ENCODE measurements at regions not wholly inside any gene's neighbourhood (a gene's known extent, or its start where the extent isn't known, plus 50 kb on each side); places are given as distances from the start of the nearest gene placed in this dataset.

- DNase-seq (ENCODE audit: low read depth) = no peak
- TF ChIP-seq CTCF (IDR thresholded peaks at IDR 0.05; ENCODE audit: low read depth, low read length) = no peak
- TF ChIP-seq MYC (IDR thresholded peaks at IDR 0.05; ENCODE audit: low read depth, low read length) = no peak
- TF ChIP-seq POLR2A (IDR thresholded peaks at IDR 0.05; ENCODE audit: extremely low read depth, insufficient read length) = no peak
- no peak for TF ChIP-seq MAX (IDR thresholded peaks at IDR 0.05; ENCODE audit: low read depth, low read length)
- no peak overlapping the region for H3K4me3 ChIP-seq (ENCODE audit: low read depth, low read length)
Observed at GRCh38 chr15:46933332-46933731, 784.0 kb upstream of the SEMA6D start.

- DNase-seq (ENCODE audit: low read depth) = no peak
- TF ChIP-seq POLR2A (IDR thresholded peaks at IDR 0.05; ENCODE audit: extremely low read depth, insufficient read length) (no peak), MAX (IDR thresholded peaks at IDR 0.05; ENCODE audit: low read depth, low read length) (no peak), CTCF (IDR thresholded peaks at IDR 0.05; ENCODE audit: low read depth, low read length) (no peak), MYC (IDR thresholded peaks at IDR 0.05; ENCODE audit: low read depth, low read length) (no peak)
- no peak overlapping the region for H3K4me3 ChIP-seq (ENCODE audit: low read depth, low read length)
Observed at GRCh38 chr15:46934851-46935250, 782.5 kb upstream of the SEMA6D start.

- no peak for DNase-seq (ENCODE audit: low read depth)
- no peak overlapping the region for H3K4me3 ChIP-seq (ENCODE audit: low read depth, low read length)
- TF ChIP-seq CTCF (IDR thresholded peaks at IDR 0.05; ENCODE audit: low read depth, low read length) = no peak
- no peak for TF ChIP-seq MYC (IDR thresholded peaks at IDR 0.05; ENCODE audit: low read depth, low read length)
- TF ChIP-seq MAX (IDR thresholded peaks at IDR 0.05; ENCODE audit: low read depth, low read length) = no peak
- TF ChIP-seq POLR2A (IDR thresholded peaks at IDR 0.05; ENCODE audit: extremely low read depth, insufficient read length) = no peak
Observed at GRCh38 chr15:46938169-46938568, 779.1 kb upstream of the SEMA6D start.

- DNase-seq (ENCODE audit: low read depth) = no peak
- no peak for TF ChIP-seq CTCF (IDR thresholded peaks at IDR 0.05; ENCODE audit: low read depth, low read length)
- no peak for TF ChIP-seq MAX (IDR thresholded peaks at IDR 0.05; ENCODE audit: low read depth, low read length)
- no peak for TF ChIP-seq MYC (IDR thresholded peaks at IDR 0.05; ENCODE audit: low read depth, low read length)
- TF ChIP-seq POLR2A (IDR thresholded peaks at IDR 0.05; ENCODE audit: extremely low read depth, insufficient read length) = no peak
- H3K4me3 ChIP-seq (ENCODE audit: low read depth, low read length) = no peak overlapping the region
Observed at GRCh38 chr15:46941241-46941640, 776.1 kb upstream of the SEMA6D start.

GRCh38 chr15:46946953-46947352 is 770.4 kb upstream of the SEMA6D start:
- no peak for DNase-seq (ENCODE audit: low read depth)
- TF ChIP-seq POLR2A (IDR thresholded peaks at IDR 0.05; ENCODE audit: extremely low read depth, insufficient read length) = no peak
- TF ChIP-seq CTCF (IDR thresholded peaks at IDR 0.05; ENCODE audit: low read depth, low read length) = no peak
- TF ChIP-seq MAX (IDR thresholded peaks at IDR 0.05; ENCODE audit: low read depth, low read length) = no peak
- TF ChIP-seq MYC (IDR thresholded peaks at IDR 0.05; ENCODE audit: low read depth, low read length) = no peak

GRCh38 chr15:46955576-46955975 is 761.7 kb upstream of the SEMA6D start:
- H3K4me3 ChIP-seq (ENCODE audit: low read depth, low read length) = no peak overlapping the region
- DNase-seq (ENCODE audit: low read depth) = peak; percentile 1
- TF ChIP-seq CTCF (IDR thresholded peaks at IDR 0.05; ENCODE audit: low read depth, low read length) = no peak
- TF ChIP-seq MYC (IDR thresholded peaks at IDR 0.05; ENCODE audit: low read depth, low read length) = no peak
- TF ChIP-seq POLR2A (IDR thresholded peaks at IDR 0.05; ENCODE audit: extremely low read depth, insufficient read length) = no peak
- no peak for TF ChIP-seq MAX (IDR thresholded peaks at IDR 0.05; ENCODE audit: low read depth, low read length)

More at GRCh38 chr15:46946953-46947352, 770.4 kb upstream of the SEMA6D start:
- no peak overlapping the region for H3K4me3 ChIP-seq (ENCODE audit: low read depth, low read length)
